ENCODE measurements at regions not wholly inside any gene's neighbourhood (a gene's known extent, or its start where the extent isn't known, plus 50 kb on each side); places are given as distances from the start of the nearest gene placed in this dataset.

GRCh38 chr5:74978345-74978744, 74.0 kb downstream of the GCNT4 start:
- H4K20me1 ChIP-seq (replicated peaks; ENCODE audit: control insufficient read depth, insufficient read depth, low read length) = no peaks in the 10 kb centered on the region
- no peak overlapping the region for H3K4me2 ChIP-seq (ENCODE audit: insufficient read depth, low read length)
- CTCF ChIA-PET (ENCODE audit: low intra/inter-chr PET ratio) = no interaction called here
- H2AFZ ChIP-seq (ENCODE audit: low read depth, low read length) = no peak overlapping the region
- FAIRE-seq = no peak
- intact Hi-C loops (cut with micrococcal nuclease) (no loop called here), in situ Hi-C loops (cut with MboI) (no loop called here)
- H3K36me3 ChIP-seq (ENCODE audit: control insufficient read depth, insufficient read depth, low read length) = no peaks in the 10 kb centered on the region
- POLR2A ChIA-PET = no interaction called here
- no peak overlapping the region for H3K27ac ChIP-seq (ENCODE audit: extremely low read depth, low read depth, low read length)
- no peak overlapping the region for H3K9ac ChIP-seq (ENCODE audit: insufficient read depth in 1 of 2, low read depth in 2 of 2, low read length in 2 of 2)
- H3K79me2 ChIP-seq (ENCODE audit: control insufficient read depth, insufficient read depth, low read length) = no peaks in the 10 kb centered on the region
- H3K9me3 ChIP-seq (replicated peaks; ENCODE audit: control insufficient read depth, insufficient read depth, low read depth, low read length) = no peaks in the 10 kb centered on the region
- H3K4me3 ChIP-seq = no peak overlapping the region
- BruUV-seq (replicated peaks) = no TSS peak
- no peak for DNase-seq (ENCODE audit: extremely low read depth in 1 of 4, low spot score in 3 of 4)
- 6% methylated on average over 1 of the region's 1 CpG for WGBS (ENCODE audit: insufficient coverage, low coverage, missing lambda C conversion rate)
- ATAC-seq = no peak
- no peaks in the 10 kb centered on the region for H3K4me1 ChIP-seq (replicated peaks in 1 of 2; ENCODE audit: control insufficient read depth in 2 of 2, insufficient read depth in 2 of 2, low read length in 2 of 2)
- H3K9me1 ChIP-seq (ENCODE audit: control insufficient read depth, insufficient read depth, low read length) = no peaks in the 10 kb centered on the region
- no peaks in the 10 kb centered on the region for H3K27me3 ChIP-seq (ENCODE audit: control insufficient read depth in 2 of 2, insufficient read depth in 2 of 2, low read length in 2 of 2)
- TF ChIP-seq RFX5 (IDR thresholded peaks at IDR 0.05; ENCODE audit: low read depth, low read length) (no peak), BRCA1 (IDR thresholded peaks at IDR 0.05) (no peak), BRCA1 (CRISPR knock-in tag; IDR thresholded peaks at IDR 0.05) (no peak), TRIM24 (IDR thresholded peaks at IDR 0.05) (no peak), ZNF655 (CRISPR knock-in tag; IDR thresholded peaks at IDR 0.05) (no peak), POLR2AphosphoS2 (IDR thresholded peaks at IDR 0.05; ENCODE audit: low read length) (no peak), ZNF124 (CRISPR knock-in tag; IDR thresholded peaks at IDR 0.05) (no peak), MGA (IDR thresholded peaks at IDR 0.05) (no peak), ZNF785 (CRISPR knock-in tag; IDR thresholded peaks at IDR 0.05) (no peak), RB1 (IDR thresholded peaks at IDR 0.05; ENCODE audit: low read depth) (no peak)

Data from K562 (cell line).